RPMI8226 (cell line): ENCODE measurements at regions not wholly inside any gene's neighbourhood (a gene's known extent, or its start where the extent isn't known, plus 50 kb on each side); places are given as distances from the start of the nearest gene placed in this dataset.

Experiments
- DNase-seq: peaks from one replicate; pipeline ENCODE4 v3.0.0-alpha.2; 2015

DNA sequence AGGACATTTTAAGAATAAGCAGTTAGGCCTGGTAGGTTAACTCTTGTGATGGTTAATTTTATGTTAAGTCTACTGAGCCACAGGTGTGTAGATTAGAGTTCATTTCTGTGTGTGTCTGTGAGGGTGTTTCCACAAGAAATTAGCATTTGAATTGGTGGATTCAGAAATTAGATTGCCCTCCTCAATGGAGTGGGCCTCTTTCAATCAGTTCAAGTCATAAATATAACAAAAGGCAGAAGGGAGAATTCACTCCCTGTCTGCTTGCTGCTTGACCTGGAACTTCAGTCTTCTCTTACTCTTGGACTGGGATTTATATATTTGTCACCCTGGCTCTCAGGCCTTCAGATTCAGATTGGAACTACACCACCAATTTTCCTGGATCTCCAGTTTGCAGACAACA lies 55.3 kb upstream of the POM121L12 start:
- no peak for DNase-seq

DNA sequence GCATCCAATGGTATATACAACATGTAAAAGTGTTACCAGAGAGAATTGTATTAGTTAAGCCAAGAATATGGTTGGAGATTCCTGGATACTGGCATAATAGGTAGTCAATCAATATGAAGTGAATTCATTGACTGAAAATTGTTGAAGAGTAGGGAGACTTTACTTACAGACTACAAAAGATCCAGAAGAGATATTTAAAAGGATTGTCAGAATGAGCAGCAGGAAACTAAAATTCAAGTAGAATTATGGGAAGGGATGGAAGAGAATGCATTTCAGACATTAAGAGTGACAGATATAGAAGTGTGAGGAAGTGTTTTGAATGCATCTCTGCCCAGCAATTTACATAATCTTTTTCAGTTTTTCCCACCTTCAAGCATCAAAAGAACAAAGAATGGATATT lies 62.3 kb upstream of the POM121L12 start:
- DNase-seq: no peak

DNA sequence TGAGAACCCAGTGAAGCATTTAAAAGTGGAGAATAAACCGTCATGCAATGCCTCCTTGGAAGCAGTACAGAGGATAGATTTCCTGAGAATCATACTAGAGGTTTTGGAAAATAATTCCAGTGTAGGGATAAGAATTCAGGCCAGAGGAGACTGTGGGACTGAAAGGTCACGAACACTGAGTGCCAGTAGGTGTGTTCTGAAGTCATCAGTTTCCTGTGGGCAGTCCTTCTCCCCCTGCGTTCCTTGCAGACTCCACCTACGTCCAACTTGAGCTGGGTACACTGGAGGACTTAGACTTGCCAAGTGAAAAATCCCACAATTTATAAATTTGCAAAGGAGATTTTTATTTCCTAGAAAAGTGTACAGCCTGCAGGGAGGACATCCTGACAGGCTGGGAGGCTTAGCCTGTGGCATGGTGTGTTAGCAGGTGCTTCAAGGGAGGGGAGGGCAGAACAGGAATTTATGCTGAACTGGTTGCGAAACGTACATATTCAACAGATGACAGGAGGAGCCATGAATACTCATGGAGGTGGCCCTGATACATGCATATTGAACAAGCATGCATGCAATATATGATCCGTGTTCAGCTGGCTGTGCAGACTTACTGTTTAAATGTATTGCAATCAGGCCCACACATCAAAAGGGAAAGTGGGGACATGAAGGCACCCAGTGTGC lies 72.9 kb upstream of the POM121L12 start:
- DNase-seq: no peak

DNA sequence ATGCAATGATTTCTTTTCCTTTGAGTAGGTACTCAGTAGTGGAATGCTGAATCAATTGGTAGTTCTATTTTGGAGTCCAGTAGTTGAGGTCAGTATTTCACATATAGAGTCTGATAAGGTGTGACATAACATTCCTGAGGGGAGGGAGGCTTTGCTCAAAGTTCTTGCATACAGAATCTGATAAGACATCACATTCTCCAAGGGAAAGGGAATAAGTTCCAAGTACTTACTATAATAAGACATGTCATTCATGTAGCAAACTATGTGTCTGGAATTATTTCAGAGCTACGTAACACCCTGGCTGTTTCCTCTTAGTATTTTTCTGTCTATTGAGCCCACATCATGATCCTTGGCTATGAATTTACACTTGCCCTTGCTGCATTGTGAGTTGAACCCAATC lies 74.3 kb upstream of the POM121L12 start:
- DNase-seq: no peak

DNA sequence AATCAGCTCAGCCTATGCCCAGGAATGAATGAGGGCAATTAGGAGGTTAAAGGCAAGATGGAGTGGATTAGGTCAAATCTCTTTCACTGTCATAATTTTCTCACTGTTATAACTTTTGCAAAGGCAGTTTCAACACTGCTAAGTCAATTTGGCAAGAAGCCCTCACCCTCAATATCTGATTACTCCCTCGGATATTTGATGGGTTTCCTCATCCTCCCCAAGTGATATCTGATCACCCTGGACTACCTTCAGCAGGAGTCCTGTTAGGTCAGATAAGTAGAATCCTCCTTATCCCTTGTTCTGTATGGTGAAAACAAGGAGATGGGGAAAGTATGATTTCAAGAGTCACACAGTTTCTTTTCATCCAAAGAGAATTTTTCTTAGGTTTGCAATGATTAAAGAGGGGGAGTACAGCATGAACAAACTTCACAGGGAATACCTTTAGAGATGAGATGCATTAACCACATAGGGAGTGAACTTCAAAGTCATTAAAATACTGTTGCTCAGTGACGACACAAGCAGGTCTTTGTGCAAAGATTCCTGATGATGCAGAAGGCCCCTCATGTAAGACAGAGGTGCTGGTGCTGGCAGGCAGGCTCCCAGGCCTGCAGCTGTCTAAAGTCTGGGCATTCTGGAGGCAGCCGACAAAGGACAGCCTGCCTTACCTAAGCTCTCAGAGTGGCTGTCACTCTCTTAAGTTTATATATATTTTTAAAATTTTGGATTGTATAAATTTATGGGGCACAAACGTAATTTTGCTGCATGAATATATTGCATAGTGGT lies 75.4 kb upstream of the POM121L12 start:
- no peak for DNase-seq

DNA sequence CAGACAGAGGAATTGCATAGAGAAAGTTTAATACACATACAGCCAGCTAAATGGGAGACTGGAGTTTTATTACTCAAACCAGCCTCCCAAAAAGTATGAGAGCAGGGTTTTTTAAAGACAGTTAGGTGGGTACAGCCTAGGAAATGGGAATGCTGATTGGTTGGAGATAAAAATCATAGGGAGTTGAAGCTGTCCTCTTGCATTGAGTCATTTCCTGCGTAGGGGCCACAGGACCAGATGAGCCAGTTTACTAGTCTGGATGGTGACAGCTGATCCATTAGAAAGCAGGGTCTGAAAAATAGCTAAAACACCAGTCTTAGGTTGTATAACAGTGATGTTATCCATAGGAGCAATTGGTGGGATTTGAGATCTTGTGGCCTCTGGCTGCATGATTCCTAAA lies 76.1 kb upstream of the POM121L12 start:
- no peak for DNase-seq

DNA sequence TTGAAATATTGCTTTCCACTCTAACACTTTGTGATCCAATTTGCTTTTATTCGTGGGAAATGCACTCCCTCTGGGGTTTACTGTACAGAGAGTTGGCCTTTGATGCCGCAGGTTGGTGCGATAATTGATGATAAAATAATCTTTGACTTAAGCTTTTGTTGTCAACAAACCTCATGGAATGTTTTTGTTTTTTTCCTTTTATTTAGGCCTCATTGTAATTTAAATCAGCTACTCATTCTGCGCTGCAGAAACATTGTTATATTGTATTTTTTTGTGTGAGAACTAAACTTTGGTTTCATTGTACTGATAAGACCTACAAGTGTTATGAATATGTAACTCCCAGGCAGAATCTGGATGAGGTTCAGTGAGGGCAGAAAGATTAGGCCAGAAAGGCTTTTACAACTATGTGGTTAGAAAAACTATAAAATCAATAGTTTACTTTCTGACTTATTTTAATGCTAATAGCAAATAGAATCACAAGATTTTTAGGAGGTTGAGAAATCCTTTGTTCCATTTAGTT lies 76.8 kb upstream of the POM121L12 start:
- DNase-seq: no peak

DNA sequence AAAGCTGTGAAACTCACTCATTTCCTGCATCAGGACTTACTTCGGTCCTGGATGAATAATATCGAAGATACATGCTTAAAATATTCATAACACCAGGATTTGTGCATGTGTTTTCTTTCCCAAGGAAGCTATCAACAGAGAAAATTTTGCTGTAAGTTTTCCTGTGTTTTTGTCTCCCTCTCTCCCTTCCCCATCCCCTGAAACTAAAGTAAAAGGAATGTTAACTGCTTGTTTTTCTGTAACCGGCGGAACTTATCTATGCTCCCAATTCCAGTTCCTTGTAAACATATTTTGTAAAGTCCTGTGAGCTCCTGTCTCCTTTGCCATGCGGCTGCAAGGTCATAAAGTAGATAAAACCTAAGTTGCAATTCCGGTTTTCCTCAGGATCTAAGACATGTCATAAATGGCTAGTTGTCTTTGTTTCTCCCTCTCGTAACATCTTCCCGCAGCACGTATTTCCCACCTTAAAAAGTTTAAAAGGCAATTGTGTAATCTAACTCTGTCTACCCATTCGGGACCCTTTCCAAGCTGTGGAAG lies 79.0 kb upstream of the POM121L12 start:
- DNase-seq: no peak

DNA sequence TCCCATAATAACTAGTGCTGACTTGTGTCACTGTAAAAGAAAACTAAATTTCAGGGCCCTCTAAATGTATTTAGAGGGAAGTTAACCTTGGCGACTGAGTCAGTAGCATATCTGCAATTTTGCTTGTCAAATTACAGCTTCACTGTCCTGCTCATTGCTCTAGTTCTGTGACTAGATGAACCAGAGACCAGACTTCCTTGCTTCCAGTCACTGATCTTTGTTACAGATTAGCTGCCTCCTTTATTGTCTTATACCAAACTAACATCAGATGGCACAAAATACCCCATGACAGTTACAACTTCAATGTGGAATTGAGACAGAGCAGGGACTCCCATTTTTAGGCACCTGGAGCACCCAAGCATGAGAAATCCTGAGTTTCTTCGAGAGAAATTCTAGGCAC lies 79.9 kb upstream of the POM121L12 start:
- no peak for DNase-seq

DNA sequence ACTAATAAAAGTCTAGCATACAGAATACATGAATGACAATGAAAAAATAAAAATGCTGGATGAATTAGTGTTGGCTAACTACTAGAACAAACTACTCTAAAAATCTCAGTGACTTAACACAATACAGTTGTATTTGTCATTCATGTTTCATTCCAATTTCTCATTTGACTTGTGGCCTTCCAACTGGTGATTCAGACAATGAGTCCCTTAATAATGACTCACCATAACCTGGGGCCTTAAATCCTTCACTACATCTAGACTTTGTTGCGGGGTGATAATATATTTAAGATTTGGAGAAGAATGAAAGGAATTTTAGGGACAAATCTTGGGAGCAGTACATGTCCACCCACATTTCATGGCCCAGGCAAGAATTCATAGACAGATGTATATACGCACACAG lies 90.5 kb upstream of the POM121L12 start:
- no peak for DNase-seq

DNA sequence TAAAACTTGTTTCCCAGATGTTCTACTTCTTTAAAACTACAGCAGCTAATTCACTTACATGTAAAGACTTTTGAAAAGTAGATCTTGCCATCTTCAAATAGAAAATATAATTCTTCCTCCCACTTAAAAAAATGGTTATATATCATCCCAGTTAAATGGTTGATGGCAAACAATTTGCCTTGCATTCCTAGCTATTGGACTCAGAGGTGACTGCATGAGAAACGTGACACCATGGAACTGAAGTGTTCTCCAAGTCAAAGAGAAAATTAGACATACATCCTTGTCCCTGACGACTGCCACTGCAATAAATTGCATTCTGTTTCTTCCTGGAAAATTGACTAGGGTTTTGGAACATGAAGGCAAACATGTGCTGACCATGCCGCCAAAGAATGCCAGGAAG lies 95.0 kb upstream of the POM121L12 start:
- DNase-seq: no peak

DNA sequence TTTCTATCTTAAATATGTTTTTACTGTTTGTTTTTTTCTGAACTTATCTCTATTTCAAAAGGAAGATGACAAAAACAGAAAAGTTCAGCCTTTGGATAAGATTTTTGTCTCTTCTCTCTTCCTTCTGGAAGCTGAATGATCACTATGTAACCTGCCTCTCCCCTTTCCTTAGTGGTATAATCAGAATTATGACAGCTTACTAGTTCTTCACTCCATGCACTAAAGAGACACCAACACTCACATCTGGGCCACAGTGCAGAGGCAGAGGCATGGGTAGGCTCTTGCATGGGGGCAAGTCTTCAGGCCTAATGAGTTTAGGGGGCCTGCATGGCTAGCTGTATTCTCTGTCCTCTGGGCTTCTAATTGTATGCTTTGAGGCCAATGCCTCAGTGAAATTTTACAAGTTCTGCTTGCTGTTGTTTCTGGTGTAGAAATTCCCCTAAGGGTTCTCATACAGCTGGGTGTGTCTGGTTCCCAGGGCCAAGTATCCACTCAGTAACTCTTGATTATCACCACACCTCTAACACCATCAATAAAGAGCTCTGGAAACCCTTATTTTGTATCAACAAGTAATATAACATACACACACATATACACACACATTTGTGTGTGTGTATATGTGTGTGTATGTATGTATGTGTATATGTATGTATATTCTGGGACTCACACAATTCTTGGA lies 96.8 kb upstream of the POM121L12 start:
- no peak for DNase-seq

DNA sequence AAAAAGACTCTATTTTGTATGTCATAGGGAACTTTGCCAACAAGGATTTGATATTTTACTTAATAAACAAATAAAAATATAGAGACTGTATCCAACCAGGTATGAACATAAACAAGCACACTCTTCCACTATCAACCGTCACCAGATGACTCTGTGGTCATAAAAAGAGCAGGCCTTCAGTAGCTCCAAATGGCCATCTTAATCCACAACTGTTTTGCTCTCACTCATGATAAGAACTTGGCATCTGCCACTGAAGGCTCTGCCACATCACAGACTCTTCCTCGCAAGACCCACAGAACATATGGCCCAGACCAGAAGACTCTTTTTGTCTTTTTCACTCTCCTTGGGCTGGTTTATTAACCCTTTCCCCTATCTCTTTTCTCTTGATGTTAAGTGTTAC lies 98.7 kb upstream of the POM121L12 start:
- no peak for DNase-seq

DNA sequence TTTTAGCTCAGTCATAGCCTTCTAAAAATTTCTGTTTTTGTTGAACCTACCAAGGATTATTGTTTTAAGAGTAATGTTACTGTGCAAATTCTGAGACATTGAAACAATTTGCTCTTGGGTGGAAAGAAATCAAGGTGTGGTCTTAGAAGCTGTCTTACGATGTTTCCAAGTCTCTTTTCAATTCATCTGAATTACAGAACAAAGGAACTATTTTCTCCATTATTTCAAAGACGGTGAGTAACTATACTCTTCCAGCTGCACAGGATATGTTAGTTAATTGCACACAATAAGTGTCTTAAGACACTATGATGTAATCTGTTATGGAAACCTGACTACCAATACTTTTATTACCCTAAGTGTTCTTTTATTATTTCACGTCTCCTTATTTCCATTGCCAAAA lies 106.8 kb upstream of the POM121L12 start:
- DNase-seq: no peak

DNA sequence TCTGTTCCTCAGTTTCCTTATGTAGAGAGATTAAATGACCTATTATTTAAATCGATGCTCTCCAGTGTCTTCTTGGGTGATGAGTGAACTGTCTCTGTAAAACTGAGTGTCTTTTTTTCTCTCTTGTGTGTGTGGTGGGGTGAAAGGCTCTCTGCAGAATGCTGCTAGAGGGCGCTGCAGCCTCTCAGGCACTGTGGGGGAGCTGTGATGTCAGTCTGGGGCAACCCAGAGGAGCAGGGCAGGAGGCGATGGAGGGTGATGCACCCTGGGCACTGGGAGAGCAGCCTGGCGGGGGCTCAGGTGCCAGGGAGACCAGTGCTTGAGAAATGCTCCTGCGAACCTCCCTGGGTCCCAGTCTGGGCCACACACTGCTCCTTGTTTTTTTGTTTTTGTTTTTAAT lies 110.1 kb upstream of the POM121L12 start:
- DNase-seq: no peak

DNA sequence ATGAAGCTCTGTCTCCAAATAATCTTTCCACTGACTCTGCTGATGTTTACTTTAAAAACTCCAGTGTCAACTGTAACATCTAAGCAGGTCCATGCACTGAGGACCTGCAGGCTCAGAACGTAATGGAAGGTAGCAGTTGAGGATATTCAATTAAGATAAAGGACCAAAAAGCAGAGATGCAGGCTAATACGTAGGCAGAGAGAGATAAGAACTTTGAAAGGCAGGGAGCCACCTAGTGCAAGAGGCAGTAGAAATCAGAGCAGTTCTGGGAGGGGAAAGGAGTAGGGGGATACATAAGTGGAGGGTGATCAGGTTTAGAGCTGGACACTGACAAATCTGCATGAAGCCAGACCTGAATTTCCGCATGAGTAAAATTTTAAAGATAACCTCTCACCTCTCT lies 114.5 kb upstream of the POM121L12 start:
- DNase-seq: no peak

DNA sequence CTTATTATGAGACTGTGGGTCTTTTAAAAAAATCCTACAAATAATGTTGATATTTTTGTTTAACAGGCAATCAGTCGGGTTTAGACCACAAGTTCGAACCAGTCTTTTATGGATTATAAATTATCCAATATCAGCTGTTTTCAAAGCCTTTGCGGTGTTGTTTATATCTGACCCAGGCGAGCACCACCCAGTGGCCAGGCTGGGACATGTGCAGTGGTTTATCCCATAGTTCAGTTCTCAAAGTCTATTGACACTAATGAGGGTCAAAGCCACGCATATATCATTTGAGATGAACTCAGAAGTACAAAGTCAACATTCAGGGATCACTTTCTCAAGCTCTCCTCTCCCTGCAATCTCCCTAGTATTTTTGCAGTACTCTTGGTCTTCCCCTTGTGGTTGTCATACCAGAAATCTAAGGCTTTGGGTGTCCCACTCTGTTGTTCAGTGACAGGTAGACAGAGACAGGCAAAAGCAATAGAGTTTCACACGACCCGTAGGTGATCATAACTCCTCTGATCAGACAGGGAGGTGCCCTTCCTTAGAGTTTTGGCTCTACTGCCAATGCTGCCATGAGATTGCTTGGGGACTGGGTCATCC lies 117.4 kb upstream of the POM121L12 start:
- DNase-seq: peak; percentile 8

DNA sequence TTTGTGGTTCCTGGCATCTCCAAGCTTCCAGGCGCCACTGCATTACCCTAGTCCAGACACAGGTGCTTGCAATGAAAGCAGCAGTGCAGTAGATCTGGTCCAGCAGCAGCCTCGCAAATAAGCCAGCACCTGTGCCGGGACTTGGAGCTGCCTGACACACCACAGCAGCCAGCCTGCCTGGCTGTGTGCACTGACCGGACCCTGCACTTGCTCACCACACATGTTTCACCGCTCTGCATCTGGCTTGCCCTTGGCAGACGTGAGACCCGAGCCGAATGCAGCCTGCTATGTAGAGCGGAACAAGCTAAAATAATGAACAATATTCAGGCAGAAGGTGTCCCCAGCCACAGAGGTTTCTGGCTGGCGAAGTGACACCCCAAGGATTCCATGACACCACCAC lies 123.6 kb upstream of the POM121L12 start:
- DNase-seq: no peak

DNA sequence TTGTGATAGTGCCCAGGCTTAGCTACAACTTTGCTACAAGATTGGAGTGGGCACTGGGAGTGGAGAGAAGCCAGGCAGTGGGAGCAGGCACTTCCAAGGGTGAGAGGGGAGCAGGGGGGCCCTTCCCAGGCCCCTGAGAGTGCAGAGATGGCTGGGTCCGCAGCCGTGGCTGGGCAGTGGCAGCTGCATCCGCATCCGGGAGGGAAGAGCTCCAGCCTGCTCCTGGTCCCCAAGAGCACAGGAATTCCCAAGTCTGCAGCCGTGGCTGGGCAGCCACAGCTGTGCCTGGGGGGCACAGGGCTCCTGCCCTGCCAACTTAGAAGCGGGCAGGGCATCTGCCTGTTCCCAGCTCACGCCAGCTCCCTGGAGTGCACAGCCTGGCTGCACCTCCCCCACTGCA lies 124.1 kb upstream of the POM121L12 start:
- DNase-seq: no peak

DNA sequence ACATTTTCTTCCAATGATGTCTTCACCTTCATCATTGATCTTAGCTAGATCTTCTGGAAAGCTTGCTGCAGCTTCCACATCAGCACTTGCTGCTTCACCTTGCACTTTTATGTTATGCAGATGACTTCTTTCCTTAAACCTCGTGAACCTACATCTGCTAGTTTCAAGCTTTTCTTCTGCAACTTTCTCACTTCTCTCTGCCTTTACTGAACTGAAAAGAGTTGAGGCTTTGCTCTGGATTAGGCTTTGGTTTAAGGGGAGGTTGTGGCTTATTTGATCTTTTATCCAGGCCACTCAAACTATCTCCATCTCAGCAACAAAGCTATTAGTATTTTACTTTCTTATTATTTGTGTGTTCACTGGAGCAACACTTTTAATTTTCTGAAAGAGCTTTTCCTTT lies 125.5 kb upstream of the POM121L12 start:
- no peak for DNase-seq

DNA sequence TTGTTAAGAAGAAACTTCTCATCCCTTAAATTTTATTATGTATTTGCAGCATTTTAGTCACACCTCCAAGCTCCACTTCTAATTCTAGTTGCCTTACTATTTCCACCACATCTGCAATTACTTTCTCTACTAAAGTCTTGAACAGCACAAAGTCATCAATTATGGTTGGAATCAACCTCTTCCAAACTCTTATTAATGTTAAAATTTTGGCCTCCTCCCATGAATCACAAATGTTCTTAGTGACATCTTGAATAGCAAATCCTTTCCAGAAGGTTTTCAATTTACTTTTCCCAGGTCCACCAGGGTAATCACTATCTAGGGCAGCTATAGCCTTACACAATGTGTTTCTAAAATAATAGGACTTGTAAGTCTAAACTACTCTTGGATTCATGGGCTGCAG lies 126.3 kb upstream of the POM121L12 start:
- no peak for DNase-seq

DNA sequence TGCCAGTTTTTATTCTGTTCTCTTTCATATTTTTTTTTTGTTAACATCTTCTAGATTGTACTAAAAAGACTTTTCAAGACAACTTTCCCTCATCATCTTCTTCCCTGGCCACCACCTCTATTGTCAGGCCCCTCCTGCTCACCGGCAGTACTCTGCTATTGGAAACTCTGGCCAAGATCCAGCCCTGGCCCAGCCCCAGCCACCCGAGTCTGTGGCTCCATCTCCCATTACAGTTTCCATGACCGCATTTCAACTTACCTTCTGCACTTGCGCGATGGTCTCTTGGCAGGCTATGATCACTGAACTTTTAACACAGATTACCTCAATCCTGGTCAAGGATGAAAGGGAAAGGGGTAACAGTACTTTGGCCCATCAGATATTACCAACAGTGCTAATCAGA lies 137.7 kb upstream of the POM121L12 start:
- DNase-seq: no peak

DNA sequence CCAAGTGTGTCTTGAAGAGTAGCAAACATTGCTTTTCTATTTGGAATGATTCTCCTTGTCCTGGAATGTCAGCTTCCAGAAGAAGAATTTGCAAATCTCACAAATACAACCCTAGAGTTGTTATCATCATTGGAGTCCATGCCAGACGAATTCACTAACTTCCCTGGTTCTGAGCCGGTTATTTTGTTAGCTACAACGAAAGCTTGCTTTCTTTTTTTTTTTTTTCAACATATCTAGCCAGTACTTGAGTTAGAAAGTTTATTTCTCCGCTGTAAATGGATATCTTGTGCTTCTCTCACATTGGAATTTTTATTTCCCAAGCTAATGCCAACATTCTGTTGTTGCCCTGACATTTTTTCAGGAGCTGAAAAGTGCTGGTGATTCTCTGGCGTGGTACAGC lies 138.1 kb upstream of the POM121L12 start:
- DNase-seq: no peak
